ENCODE measurements at regions not wholly inside any gene's neighbourhood (a gene's known extent, or its start where the extent isn't known, plus 50 kb on each side); places are given as distances from the start of the nearest gene placed in this dataset.

DNA sequence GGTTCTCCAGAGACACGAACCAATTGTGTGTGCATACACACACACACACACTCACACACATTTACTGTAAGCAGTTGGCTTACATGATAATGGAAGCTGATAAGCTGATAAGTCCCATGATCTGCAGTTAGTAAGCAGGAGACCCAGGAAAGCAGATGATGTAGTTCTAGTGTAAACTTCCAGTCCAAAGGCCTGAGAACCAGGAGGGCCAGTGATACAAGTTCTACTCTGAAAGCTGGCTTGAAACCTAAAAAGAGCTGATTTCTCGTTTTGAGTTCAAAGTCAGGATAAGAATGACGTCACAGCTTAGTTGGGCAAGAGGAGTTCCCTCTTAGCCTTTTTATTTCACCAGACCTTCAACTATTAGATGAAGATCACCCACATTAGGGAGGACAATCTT lies 558.8 kb upstream of the PIK3C3 start:
- Mint-ChIP-seq H3K4me1 (ENCODE audit: low read depth, unreplicated experiment) (peaks cover 6% of the 10 kb centered on the region), H3K27ac (ENCODE audit: unreplicated experiment) (no peak overlapping the region), H3K27me3 (ENCODE audit: insufficient read depth, unreplicated experiment) (no peaks in the 10 kb centered on the region), H3K9me3 (ENCODE audit: unreplicated experiment) (no peaks in the 10 kb centered on the region), H3K4me3 (ENCODE audit: unreplicated experiment) (no peak overlapping the region), H3K36me3 (ENCODE audit: insufficient read depth, unreplicated experiment) (no peaks in the 10 kb centered on the region)
- ChIA-PET POLR2A (no interaction called here), CTCF (no interaction called here)
- TF ChIP-seq, protein P1, sequence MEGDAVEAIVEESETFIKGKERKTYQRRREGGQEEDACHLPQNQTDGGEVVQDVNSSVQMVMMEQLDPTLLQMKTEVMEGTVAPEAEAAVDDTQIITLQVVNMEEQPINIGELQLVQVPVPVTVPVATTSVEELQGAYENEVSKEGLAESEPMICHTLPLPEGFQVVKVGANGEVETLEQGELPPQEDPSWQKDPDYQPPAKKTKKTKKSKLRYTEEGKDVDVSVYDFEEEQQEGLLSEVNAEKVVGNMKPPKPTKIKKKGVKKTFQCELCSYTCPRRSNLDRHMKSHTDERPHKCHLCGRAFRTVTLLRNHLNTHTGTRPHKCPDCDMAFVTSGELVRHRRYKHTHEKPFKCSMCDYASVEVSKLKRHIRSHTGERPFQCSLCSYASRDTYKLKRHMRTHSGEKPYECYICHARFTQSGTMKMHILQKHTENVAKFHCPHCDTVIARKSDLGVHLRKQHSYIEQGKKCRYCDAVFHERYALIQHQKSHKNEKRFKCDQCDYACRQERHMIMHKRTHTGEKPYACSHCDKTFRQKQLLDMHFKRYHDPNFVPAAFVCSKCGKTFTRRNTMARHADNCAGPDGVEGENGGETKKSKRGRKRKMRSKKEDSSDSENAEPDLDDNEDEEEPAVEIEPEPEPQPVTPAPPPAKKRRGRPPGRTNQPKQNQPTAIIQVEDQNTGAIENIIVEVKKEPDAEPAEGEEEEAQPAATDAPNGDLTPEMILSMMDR (IDR thresholded peaks at IDR 0.05; ENCODE audit: insufficient read depth in 1 of 2, low read depth in 1 of 2, low read length in 1 of 2, severe bottlenecking in 1 of 2, unreplicated experiment in 1 of 2) = no peak
- no peaks in the 10 kb centered on the region for H3K4me1 ChIP-seq
- intact Hi-C loops (cut with micrococcal nuclease; ENCODE audit: unreplicated experiment) = loop anchor here (10.0 kb wide), 1 partner anchor 509 kb away; no protein-coding TSS in a partner anchor
- no peak overlapping the region for H3K4me3 ChIP-seq (ENCODE audit: low read depth, low read length)
- no peaks in the 10 kb centered on the region for H3K36me3 ChIP-seq (ENCODE audit: control insufficient read depth, insufficient read depth, low read length)
- BruUV-seq (replicated peaks) = no TSS peak
- peak in 1 of 2 experiments; percentile 1 for DNase-seq
- no peaks in the 10 kb centered on the region for H3K9me3 ChIP-seq
- no peaks in the 10 kb centered on the region for H3K27me3 ChIP-seq (replicated peaks; ENCODE audit: control insufficient read depth, insufficient read depth, low read length)

DNA sequence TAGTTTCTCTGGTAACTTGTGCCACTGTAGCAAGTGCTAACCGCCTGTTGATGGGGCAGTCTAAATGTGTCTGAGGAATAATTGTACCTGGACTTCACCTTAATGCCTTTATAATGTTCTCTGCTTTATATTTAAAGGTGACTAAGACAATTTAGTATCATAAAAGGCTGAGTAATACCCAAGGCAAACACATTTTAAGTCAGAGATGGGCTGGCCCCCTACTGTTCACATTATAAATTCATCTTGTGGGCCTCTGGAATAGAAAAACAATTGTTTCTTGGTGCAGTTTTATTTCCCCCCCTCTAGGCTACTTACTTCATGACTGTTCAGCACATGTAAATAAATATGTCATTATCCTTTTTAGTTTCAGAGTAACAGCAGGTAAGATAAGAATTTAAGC lies 559.3 kb upstream of the PIK3C3 start:
- no peaks in the 10 kb centered on the region for H3K9me3 ChIP-seq
- Mint-ChIP-seq H3K4me3 (ENCODE audit: unreplicated experiment) (no peak overlapping the region), H3K27ac (ENCODE audit: unreplicated experiment) (no peak overlapping the region), H3K9me3 (ENCODE audit: unreplicated experiment) (no peaks in the 10 kb centered on the region), H3K4me1 (ENCODE audit: low read depth, unreplicated experiment) (peaks cover 6% of the 10 kb centered on the region), H3K36me3 (ENCODE audit: insufficient read depth, unreplicated experiment) (no peaks in the 10 kb centered on the region), H3K27me3 (ENCODE audit: insufficient read depth, unreplicated experiment) (no peaks in the 10 kb centered on the region)
- no peak for DNase-seq
- intact Hi-C loops (cut with micrococcal nuclease; ENCODE audit: unreplicated experiment) = loop anchor here (10.0 kb wide), 1 partner anchor 509 kb away; no protein-coding TSS in a partner anchor
- ChIA-PET CTCF (no interaction called here), POLR2A (no interaction called here)
- no peaks in the 10 kb centered on the region for H3K27me3 ChIP-seq (replicated peaks; ENCODE audit: control insufficient read depth, insufficient read depth, low read length)
- no peaks in the 10 kb centered on the region for H3K4me1 ChIP-seq
- no TSS peak for BruUV-seq (replicated peaks)
- TF ChIP-seq, protein P1 (IDR thresholded peaks at IDR 0.05; ENCODE audit: insufficient read depth in 1 of 2, low read depth in 1 of 2, low read length in 1 of 2, severe bottlenecking in 1 of 2, unreplicated experiment in 1 of 2) = peak in 1 of 2 experiments; percentile 20
- H3K36me3 ChIP-seq (ENCODE audit: control insufficient read depth, insufficient read depth, low read length) = no peaks in the 10 kb centered on the region
- no peak overlapping the region for H3K4me3 ChIP-seq (ENCODE audit: low read depth, low read length)

DNA sequence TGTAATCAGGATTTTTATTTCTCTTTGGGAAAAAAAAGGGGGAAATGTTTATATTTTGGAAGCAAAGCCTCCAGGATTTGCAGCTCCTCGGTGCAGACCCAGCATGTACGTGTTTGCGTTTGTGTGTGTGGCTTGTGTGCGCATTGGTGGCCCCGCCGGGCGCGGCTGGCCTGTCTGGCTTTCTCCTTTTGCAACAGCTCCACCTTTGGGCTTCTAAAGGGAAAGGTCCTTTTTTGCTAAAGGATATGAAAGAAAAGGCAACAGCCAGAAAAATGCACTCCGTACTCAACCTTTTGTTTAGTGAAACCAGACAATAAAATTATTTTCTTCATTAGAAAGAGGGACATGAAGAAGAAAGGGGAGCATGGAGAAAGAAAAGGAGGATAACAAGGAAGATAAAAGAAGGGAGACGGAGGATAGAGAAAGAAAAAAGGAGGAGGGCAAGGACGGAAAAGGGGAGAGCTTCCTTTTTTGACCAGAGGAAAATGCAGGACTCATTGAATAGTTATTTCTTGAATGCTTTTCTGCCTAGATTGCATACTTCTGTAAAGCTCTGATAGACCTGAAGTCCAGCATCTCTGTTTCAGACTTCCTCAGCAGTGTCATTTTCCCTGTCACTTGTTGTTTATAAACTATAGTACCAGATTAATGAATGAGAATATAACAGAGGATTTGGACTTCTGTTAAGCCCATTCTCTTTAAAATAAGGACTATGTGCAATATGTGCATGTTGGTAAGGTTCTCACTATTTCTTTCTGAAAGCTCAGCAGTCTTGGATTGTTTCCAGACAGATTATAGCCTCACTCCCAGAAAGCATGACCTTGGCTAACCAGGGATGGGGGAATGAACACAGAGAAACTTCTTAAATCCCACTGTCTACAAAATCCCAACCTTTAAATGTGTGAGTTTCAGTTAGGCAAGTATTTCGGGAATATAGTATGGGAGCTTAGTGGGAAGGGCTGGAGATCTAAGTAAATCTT lies 563.1 kb upstream of the PIK3C3 start:
- POLR2A ChIA-PET = no interaction called here
- H3K9me3 Mint-ChIP-seq (ENCODE audit: unreplicated experiment) = no peaks in the 10 kb centered on the region
- Histone ChIP-seq H3K9me3 (no peaks in the 10 kb centered on the region), H3K4me1 (no peaks in the 10 kb centered on the region), H3K36me3 (ENCODE audit: control insufficient read depth, insufficient read depth, low read length) (no peaks in the 10 kb centered on the region), H3K4me3 (ENCODE audit: low read depth, low read length) (no peak overlapping the region), H3K27me3 (replicated peaks; ENCODE audit: control insufficient read depth, insufficient read depth, low read length) (no peaks in the 10 kb centered on the region)
- H3K27ac Mint-ChIP-seq (ENCODE audit: unreplicated experiment) = peak overlapping the region; percentile 21
- CTCF ChIA-PET = no interaction called here
- peak overlapping the region; percentile 7 for H3K4me3 Mint-ChIP-seq (ENCODE audit: unreplicated experiment)
- no peaks in the 10 kb centered on the region for H3K27me3 Mint-ChIP-seq (ENCODE audit: insufficient read depth, unreplicated experiment)
- intact Hi-C loops (cut with micrococcal nuclease; ENCODE audit: unreplicated experiment) = loop anchor here (5.0 to 10.0 kb wide), 4 partner anchors 355 to 865 kb away; no protein-coding TSS in a partner anchor
- TF ChIP-seq, protein P1 (IDR thresholded peaks at IDR 0.05; ENCODE audit: insufficient read depth in 1 of 2, low read depth in 1 of 2, low read length in 1 of 2, severe bottlenecking in 1 of 2, unreplicated experiment in 1 of 2) = peak; percentile 24 to 40
- no TSS peak for BruUV-seq (replicated peaks)
- H3K4me1 Mint-ChIP-seq (ENCODE audit: low read depth, unreplicated experiment) = peaks cover 6% of the 10 kb centered on the region
- no peaks in the 10 kb centered on the region for H3K36me3 Mint-ChIP-seq (ENCODE audit: insufficient read depth, unreplicated experiment)
- DNase-seq = peak; percentile 35 to 43

Measured in Caco-2 (cell line).